Mucosa of descending colon (tissue), 3 donors: ENCODE measurements at regions not wholly inside any gene's neighbourhood (a gene's known extent, or its start where the extent isn't known, plus 50 kb on each side); places are given as distances from the start of the nearest gene placed in this dataset.
"Not testable (repeated sequence)": the region's sequence is repeated elsewhere in the genome, so short reads cannot be mapped to it uniquely, and the experiment has no call there.

Experiments
- ATAC-seq: fragments of 200-7000 bp; cut with Tn5 transposase; one replicate; pipeline ENCODE4 v1.9.1; 2020; ENCODE audit warnings: mild to moderate bottlenecking, moderate library complexity
- DNase-seq, 3 donors: peaks; one replicate each; pipeline ENCODE4 v3.0.0-alpha.2; 2020
- H3K36me3 ChIP-seq: fragments of 200-600 bp; one replicate; pipeline ENCODE4 v1.8.0; 2021; ENCODE audit warnings: low read depth, mild to moderate bottlenecking
- H3K4me1 ChIP-seq: fragments of 200-600 bp; one replicate; pipeline ENCODE4 v1.8.0; 2021; ENCODE audit warnings: low read depth, mild to moderate bottlenecking
- H3K4me3 ChIP-seq: fragments of 200-600 bp; one replicate; pipeline ENCODE4 v1.8.0; 2021; ENCODE audit warnings: mild to moderate bottlenecking
- H3K9me3 ChIP-seq: fragments of 200-600 bp; one replicate; pipeline ENCODE4 v1.8.0; 2021; ENCODE audit warnings: mild to moderate bottlenecking
- CTCF ChIP-seq: fragments of 200-600 bp; IDR thresholded peaks from one replicate; pipeline ENCODE4 v1.8.0; 2022; ENCODE audit warnings: antibody characterized with exemption, mild to moderate bottlenecking
- intact Hi-C, 2 donors: fragments of 100-400 bp; cut with DNase I in 1 of 2; cut with micrococcal nuclease in 1 of 2; formaldehyde crosslinking; loops; one replicate each; pipeline versions ENCODE4 v1.11.0 to v1.11.1; 2022; cut with DNase I, micrococcal nuclease
- donor health status: DM: no; HTN: no; CAD: no; lungs with moderate emphysema.
- donor health status: DM: no; HTN: no; CAD: no.
- donor health status: DM: no; HTN: yes; CAD: no.

DNA sequence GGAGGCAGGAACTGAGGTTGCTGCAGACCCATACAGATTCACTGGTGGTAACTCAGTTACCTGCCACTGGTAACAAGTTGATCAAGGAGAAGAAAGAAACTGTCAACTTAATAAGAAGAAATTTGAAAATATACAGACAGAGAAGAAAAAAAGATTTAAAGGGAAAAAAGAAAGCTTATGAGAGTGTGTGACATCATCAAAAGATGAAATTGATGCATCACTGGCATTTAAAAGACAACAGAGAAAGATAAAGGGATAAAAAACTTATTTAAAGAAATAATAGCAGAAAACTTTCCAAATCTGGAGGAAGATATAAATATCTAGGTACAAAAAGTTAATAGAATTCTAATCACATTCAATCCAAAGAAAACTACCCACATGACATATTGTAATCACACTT is 1003.2 kb downstream of the TDRD15 start:
- no peaks in the 10 kb centered on the region for H3K9me3 ChIP-seq
- no peak overlapping the region for H3K4me3 ChIP-seq
- no peaks in the 10 kb centered on the region for H3K36me3 ChIP-seq
- H3K4me1 ChIP-seq: no peaks in the 10 kb centered on the region
- ATAC-seq: no peak
- no peak for TF ChIP-seq CTCF
- no peak for DNase-seq
- intact Hi-C loops: no loop called here

GRCh38 chr2:22134421-22134820 is 1010.7 kb downstream of the TDRD15 start:
- TF ChIP-seq CTCF: no peak
- ATAC-seq (no peak), DNase-seq (no peak)
- H3K4me3 ChIP-seq: no peak overlapping the region
- H3K4me1 ChIP-seq: no peaks in the 10 kb centered on the region
- no peaks in the 10 kb centered on the region for H3K36me3 ChIP-seq
- intact Hi-C loops: no loop called here
- H3K9me3 ChIP-seq: no peaks in the 10 kb centered on the region

DNA sequence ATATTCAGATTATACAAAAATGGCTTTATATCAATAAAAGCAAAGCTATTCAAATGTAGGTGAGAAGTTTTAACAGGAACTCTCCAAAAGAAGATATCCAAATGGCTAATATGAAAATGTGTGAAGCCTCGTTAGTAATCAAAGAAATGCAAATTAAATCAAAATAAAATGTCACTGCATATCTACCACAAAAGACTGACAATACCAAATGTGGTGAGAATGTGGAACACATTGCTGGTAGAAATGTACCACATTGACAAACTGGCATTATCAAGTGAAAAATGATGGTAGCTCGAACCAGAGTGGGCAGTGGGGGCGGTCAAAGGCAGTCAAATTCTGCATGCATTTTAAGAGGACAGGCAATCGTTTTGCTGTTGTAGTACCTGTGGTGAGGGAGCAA is 1012.7 kb downstream of the TDRD15 start:
- intact Hi-C loops: no loop called here
- DNase-seq: no peak
- ATAC-seq: no peak
- Histone ChIP-seq H3K36me3 (no peaks in the 10 kb centered on the region), H3K9me3 (no peaks in the 10 kb centered on the region), H3K4me1 (no peaks in the 10 kb centered on the region), H3K4me3 (no peak overlapping the region)
- no peak for TF ChIP-seq CTCF

DNA sequence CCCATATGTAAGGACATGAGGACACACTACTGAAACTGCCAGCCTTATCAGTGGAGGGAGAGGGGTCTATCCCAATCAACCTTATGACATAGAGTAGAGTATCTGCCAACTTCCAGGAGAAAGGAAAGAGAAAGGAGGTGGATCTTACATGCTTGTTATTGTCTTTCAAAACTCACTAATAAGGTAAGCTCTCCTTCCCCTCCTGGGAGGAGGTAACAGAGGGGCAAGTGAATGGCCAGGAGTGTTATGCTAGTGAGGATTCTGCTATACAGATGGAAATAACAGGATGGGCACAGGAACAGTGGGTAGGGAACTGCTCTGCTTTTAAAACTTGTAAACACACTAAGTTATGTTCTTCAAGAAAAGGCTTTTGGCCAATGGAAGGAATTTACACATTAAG is 1020.1 kb downstream of the TDRD15 start:
- no peaks in the 10 kb centered on the region for H3K4me1 ChIP-seq
- H3K9me3 ChIP-seq: peaks cover 5% of the 10 kb centered on the region
- no peak overlapping the region for H3K4me3 ChIP-seq
- DNase-seq (no peak), ATAC-seq (no peak)
- no peak for TF ChIP-seq CTCF
- intact Hi-C loops: no loop called here
- no peaks in the 10 kb centered on the region for H3K36me3 ChIP-seq

GRCh38 chr2:22153931-22154613 is 1030.3 kb downstream of the TDRD15 start:
- no peak for TF ChIP-seq CTCF
- H3K4me1 ChIP-seq: no peaks in the 10 kb centered on the region
- no peak for DNase-seq
- no peaks in the 10 kb centered on the region for H3K36me3 ChIP-seq
- H3K9me3 ChIP-seq: peaks cover 23% of the 10 kb centered on the region
- ATAC-seq: no peak
- no peak overlapping the region for H3K4me3 ChIP-seq
- intact Hi-C loops: no loop called here

GRCh38 chr2:22156661-22157060 is 1032.9 kb downstream of the TDRD15 start:
- ATAC-seq, intact Hi-C loops, H3K4me3 ChIP-seq, DNase-seq, H3K4me1 ChIP-seq, H3K9me3 ChIP-seq, H3K36me3 ChIP-seq: not testable (repeated sequence)
